Natural killer cell (primary cell): ENCODE measurements at regions not wholly inside any gene's neighbourhood (a gene's known extent, or its start where the extent isn't known, plus 50 kb on each side); places are given as distances from the start of the nearest gene placed in this dataset.

ENCODE experiments used
- ATAC-seq, 3 donors: fragments of 150-1000 bp in 2 of 3; fragments of 200-7000 bp in 1 of 3; cut with Tn5 transposase; 1 replicate in 1 of 3; 2 replicates in 2 of 3; pipeline ENCODE4 v1.10.0; 2021; ENCODE audit warnings: mild to moderate bottlenecking in 2 of 3, moderate library complexity in 2 of 3
- DNase-seq, 2 donors: peaks; one replicate each; pipeline versions ENCODE4 v3.0.0 to v3.0.0-alpha.2; 2013 to 2021; ENCODE audit warnings: mixed read lengths in 1 of 2
- H3K27ac ChIP-seq: one replicate; pipeline ENCODE4 v1.5.1; 2013; ENCODE audit warnings: mild to moderate bottlenecking, low read length
- H3K27me3 ChIP-seq: one replicate; pipeline ENCODE4 v1.6.1; 2013; ENCODE audit warnings: low read length; ENCODE audit not compliant: control insufficient read depth, insufficient read depth
- H3K36me3 ChIP-seq: one replicate; pipeline ENCODE4 v1.6.1; 2013; ENCODE audit warnings: low read length; ENCODE audit not compliant: control insufficient read depth, insufficient read depth
- H3K4me1 ChIP-seq: one replicate; pipeline ENCODE4 v1.6.1; 2013; ENCODE audit warnings: low read length; ENCODE audit not compliant: control insufficient read depth, insufficient read depth
- H3K4me3 ChIP-seq: one replicate; pipeline ENCODE4 v1.5.1; 2013; ENCODE audit warnings: low read length
- H3K9me3 ChIP-seq: one replicate; pipeline ENCODE4 v1.6.1; 2013; ENCODE audit warnings: low read length; ENCODE audit not compliant: control insufficient read depth, insufficient read depth
- H3K27ac Mint-ChIP-seq, 2 donors: one replicate each; pipeline ENCODE4 v1.8.0; 2022; ENCODE audit warnings: mild to moderate bottlenecking in 2 of 2, mixed read lengths in 2 of 2, moderate library complexity in 1 of 2
- H3K27me3 Mint-ChIP-seq, 2 donors: one replicate each; pipeline ENCODE4 v1.8.0; 2022; ENCODE audit warnings: low read depth in 2 of 2, mixed read lengths in 2 of 2
- H3K36me3 Mint-ChIP-seq: one replicate; pipeline ENCODE4 v1.8.0; 2022; ENCODE audit warnings: mixed read lengths
- H3K4me1 Mint-ChIP-seq, 2 donors: one replicate each; pipeline ENCODE4 v1.8.0; 2022; ENCODE audit warnings: mixed read lengths in 2 of 2
- H3K4me3 Mint-ChIP-seq: one replicate; pipeline ENCODE4 v1.8.0; 2022; ENCODE audit warnings: mild to moderate bottlenecking, moderate library complexity, mixed read lengths
- H3K9me3 Mint-ChIP-seq, 2 donors: one replicate each; pipeline ENCODE4 v1.8.0; 2022; ENCODE audit warnings: mixed read lengths in 2 of 2
- WGBS: methylation state at CpG from one replicate; pipeline ENCODE4 v1.1.7; 2013; ENCODE audit warnings: missing lambda C conversion rate; ENCODE audit not compliant: insufficient coverage; 5-methylcytosine and 5-hydroxymethylcytosine counted together
- intact Hi-C: fragments of 100-400 bp; cut with micrococcal nuclease; formaldehyde crosslinking; loops from one replicate; pipeline ENCODE4 v1.14.2; 2022
- TF ChIP-seq, protein P1 (sequence below): fragments of 200-600 bp; IDR thresholded peaks from one replicate; pipeline ENCODE4 v1.8.0; 2022; ENCODE audit warnings: antibody characterized with exemption

DNA sequence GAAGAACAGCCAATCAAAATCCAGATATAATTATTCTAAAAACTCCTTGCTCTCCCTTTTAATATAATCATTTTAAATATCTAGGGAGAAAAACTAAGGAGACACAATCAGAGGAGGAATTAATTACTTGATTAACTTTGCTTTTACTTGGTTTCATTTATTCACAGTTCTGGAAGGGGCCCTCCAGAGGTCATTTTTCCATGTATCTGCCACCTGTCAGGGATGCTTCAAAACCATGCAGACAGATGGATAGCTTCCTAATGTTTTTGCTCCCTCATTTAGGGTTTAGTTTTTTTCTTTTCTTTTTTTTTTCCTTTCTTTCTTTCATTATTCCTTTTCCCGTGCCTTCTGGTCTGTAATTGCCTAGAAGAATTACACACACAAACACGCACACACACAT lies 438.1 kb upstream of the ARPP21 start:
- peaks cover 9 to 27% of the 10 kb centered on the region in 2 donors for H3K9me3 Mint-ChIP-seq

DNA sequence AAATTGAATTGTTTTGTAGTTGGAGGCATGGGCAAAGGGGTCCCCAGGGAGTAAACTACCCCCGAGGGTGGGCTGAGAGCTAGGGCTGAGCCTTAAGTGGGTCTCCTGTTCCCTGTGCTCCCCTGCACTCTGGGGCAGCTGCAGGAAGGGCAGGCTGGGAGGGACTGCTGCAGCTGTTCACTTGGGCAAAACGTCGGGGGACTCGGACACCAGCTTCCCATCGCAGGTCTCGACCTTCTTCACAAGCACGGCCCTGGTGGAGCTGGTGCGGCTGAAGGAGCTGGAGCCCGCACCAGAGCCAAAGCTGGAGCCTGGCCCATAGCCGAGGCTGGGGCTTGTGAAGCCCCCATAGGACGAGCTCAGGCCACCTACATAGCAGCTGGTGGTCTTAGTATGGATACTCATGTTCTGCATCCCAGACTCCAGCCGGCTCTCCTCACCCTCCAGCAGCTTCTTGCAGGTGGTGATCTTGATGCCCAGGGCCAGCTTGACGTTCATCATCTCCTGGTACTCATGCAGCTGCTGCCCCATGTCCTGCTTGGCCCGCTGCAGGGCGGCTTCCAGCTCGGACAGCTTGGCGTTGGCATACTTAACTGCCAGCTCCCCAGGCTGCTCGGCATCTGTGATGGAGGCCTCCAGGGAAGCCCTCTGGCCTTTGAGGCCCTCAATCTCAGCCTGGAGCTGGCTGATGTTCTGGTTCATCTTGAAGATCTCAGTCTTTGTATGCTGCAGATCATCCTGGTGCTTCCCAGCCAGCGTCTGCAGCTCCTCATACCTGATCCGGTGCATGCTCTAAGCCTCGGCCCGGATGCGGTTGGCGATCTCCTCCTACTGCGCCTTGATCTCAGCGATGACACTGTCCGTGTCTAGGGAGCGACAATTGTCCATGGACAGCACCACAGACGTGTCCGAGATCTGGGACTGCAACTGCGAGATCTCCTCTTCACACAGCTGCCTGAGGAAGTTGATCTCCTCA lies 423.5 kb upstream of the ARPP21 start:
- no peaks in the 10 kb centered on the region for H3K27me3 Mint-ChIP-seq
- WGBS = 91% methylated on average over 31 of the region's 31 CpGs
- Histone ChIP-seq H3K27me3 (no peaks in the 10 kb centered on the region), H3K4me1 (no peaks in the 10 kb centered on the region), H3K9me3 (peaks cover 6% of the 10 kb centered on the region), H3K4me3 (no peak overlapping the region), H3K27ac (no peak overlapping the region), H3K36me3 (no peaks in the 10 kb centered on the region)
- H3K4me3 Mint-ChIP-seq = no peak overlapping the region
- no peaks in the 10 kb centered on the region for H3K36me3 Mint-ChIP-seq
- no peaks in the 10 kb centered on the region for H3K4me1 Mint-ChIP-seq
- DNase-seq = no peak
- TF ChIP-seq, protein P1, sequence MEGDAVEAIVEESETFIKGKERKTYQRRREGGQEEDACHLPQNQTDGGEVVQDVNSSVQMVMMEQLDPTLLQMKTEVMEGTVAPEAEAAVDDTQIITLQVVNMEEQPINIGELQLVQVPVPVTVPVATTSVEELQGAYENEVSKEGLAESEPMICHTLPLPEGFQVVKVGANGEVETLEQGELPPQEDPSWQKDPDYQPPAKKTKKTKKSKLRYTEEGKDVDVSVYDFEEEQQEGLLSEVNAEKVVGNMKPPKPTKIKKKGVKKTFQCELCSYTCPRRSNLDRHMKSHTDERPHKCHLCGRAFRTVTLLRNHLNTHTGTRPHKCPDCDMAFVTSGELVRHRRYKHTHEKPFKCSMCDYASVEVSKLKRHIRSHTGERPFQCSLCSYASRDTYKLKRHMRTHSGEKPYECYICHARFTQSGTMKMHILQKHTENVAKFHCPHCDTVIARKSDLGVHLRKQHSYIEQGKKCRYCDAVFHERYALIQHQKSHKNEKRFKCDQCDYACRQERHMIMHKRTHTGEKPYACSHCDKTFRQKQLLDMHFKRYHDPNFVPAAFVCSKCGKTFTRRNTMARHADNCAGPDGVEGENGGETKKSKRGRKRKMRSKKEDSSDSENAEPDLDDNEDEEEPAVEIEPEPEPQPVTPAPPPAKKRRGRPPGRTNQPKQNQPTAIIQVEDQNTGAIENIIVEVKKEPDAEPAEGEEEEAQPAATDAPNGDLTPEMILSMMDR = no peak
- H3K9me3 Mint-ChIP-seq = peaks cover 11 to 14% of the 10 kb centered on the region in 2 donors
- intact Hi-C loops = no loop called here
- no peak overlapping the region for H3K27ac Mint-ChIP-seq
- ATAC-seq = no peak

More for the DNA sequence above, 438.1 kb upstream of the ARPP21 start:
- no peak for DNase-seq
- Mint-ChIP-seq H3K4me1 (no peaks in the 10 kb centered on the region), H3K27ac (no peak overlapping the region), H3K27me3 (no peaks in the 10 kb centered on the region), H3K4me3 (no peak overlapping the region), H3K36me3 (no peaks in the 10 kb centered on the region)
- intact Hi-C loops = no loop called here
- no peak for ATAC-seq
- no peak overlapping the region for H3K4me3 ChIP-seq
- H3K36me3 ChIP-seq = no peaks in the 10 kb centered on the region
- no peaks in the 10 kb centered on the region for H3K4me1 ChIP-seq
- H3K9me3 ChIP-seq = no peaks in the 10 kb centered on the region
- WGBS = 95% methylated on average over 2 of the region's 2 CpGs
- no peak overlapping the region for H3K27ac ChIP-seq
- no peaks in the 10 kb centered on the region for H3K27me3 ChIP-seq
- TF ChIP-seq, protein P1 = no peak

DNA sequence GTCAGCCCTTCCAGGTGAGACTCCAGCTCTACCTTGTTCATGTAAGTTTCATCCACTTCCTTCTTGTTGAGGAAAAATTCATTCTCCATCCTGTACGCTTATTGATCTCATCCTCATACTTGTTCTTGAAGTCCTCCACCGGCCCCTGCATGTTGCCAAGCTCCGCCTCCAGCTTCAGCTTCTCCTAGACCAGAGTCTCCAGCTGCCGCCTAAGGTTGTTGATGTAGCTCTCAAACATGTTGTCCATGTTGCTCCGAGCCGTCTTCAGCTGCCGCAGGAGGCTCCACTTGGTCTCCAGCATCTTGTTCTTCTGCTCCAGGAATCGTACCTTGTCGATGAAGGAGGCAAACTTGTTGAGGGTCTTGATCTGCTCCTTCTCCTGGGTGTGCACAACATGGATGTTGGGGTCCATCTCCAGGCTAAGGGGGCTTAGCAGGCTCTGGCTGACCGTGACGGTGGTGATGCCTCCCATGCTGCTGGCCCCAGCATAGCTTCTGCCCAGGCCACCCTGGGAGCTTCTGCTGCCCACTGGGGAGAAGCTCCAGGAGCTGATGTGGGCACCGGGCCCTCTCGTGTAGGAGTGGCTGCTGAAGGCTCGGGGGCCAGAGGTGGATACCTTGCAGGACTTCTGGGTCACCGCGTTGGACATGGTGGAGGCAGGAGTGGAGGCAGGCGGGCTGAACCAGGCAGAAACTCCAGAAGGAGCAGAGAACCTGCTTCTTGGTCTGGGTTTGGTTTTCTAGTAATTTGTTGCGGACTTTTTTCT lies 422.6 kb upstream of the ARPP21 start:
- WGBS = 92% methylated on average over 17 of the region's 18 CpGs
- ATAC-seq = no peak
- Mint-ChIP-seq H3K9me3 (peaks cover 12 to 14% of the 10 kb centered on the region in 2 donors), H3K4me3 (no peak overlapping the region), H3K27me3 (no peaks in the 10 kb centered on the region), H3K27ac (no peak overlapping the region), H3K36me3 (no peaks in the 10 kb centered on the region), H3K4me1 (no peaks in the 10 kb centered on the region)
- no peaks in the 10 kb centered on the region for H3K36me3 ChIP-seq
- no peak for DNase-seq
- intact Hi-C loops = no loop called here
- H3K4me3 ChIP-seq = no peak overlapping the region
- TF ChIP-seq, protein P1 = no peak
- no peaks in the 10 kb centered on the region for H3K27me3 ChIP-seq
- no peak overlapping the region for H3K27ac ChIP-seq
- peaks cover 6% of the 10 kb centered on the region for H3K9me3 ChIP-seq
- no peaks in the 10 kb centered on the region for H3K4me1 ChIP-seq
